ENCODE measurements at regions not wholly inside any gene's neighbourhood (a gene's known extent, or its start where the extent isn't known, plus 50 kb on each side); places are given as distances from the start of the nearest gene placed in this dataset.

DNA sequence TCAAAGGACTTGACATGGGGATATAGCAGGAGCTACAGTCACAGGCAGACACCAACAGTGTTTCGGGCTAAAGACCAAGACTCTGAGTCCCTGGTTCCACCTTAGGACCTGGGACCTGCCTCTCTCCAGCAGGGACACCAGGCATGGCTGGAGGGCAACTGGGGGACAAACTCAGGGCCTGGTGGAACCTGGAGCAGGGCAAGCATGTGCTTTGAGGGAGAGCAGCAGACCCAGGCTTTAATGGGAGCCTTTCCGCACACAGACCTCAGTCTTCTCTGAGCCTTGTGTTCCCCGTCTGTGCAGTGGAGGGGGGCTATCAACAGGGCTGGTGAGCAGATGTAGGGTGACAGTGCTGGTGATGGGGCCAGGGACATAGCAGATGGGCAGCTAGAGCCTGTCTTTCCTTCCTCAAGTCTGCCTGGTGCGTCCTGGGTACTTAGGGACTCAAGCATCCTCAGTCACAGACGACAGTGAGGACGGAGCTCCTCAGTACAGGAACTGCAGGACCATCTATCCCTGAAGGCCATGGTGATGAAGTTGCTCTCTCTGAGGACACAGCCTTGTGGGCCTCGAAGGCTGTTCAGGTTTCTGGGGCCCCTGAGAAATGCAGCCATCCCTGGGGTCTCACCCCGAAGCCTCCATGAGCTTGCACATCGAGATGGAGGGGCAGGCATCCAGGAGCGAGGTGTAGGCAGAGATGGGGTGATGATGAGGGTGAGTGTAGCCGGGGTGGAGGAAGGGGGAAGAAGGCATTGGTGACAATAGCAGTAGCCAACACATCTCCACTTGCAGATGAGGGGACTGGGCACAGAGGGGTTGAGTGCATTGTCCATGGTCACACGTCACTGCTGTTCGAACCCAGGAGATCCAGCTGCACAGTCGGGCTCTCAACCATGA lies 593.4 kb downstream of the PTPRU start:
- TF ChIP-seq, protein P1, sequence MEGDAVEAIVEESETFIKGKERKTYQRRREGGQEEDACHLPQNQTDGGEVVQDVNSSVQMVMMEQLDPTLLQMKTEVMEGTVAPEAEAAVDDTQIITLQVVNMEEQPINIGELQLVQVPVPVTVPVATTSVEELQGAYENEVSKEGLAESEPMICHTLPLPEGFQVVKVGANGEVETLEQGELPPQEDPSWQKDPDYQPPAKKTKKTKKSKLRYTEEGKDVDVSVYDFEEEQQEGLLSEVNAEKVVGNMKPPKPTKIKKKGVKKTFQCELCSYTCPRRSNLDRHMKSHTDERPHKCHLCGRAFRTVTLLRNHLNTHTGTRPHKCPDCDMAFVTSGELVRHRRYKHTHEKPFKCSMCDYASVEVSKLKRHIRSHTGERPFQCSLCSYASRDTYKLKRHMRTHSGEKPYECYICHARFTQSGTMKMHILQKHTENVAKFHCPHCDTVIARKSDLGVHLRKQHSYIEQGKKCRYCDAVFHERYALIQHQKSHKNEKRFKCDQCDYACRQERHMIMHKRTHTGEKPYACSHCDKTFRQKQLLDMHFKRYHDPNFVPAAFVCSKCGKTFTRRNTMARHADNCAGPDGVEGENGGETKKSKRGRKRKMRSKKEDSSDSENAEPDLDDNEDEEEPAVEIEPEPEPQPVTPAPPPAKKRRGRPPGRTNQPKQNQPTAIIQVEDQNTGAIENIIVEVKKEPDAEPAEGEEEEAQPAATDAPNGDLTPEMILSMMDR (IDR thresholded peaks at IDR 0.05; ENCODE audit: low read depth, low read length, poor library complexity, severe bottlenecking) = no peak
- no peak for TF ChIP-seq EZH2phosphoT487 (IDR thresholded peaks at IDR 0.05; ENCODE audit: borderline replicate concordance, low read length)
